Tibial nerve (tissue), 4 donors: ENCODE measurements at regions not wholly inside any gene's neighbourhood (a gene's known extent, or its start where the extent isn't known, plus 50 kb on each side); places are given as distances from the start of the nearest gene placed in this dataset.

Experiments
- DNase-seq, 2 donors: peaks; one replicate each; pipeline ENCODE4 v3.0.0-alpha.2; 2019; ENCODE audit warnings: low spot score in 2 of 2
- H3K27ac ChIP-seq, 4 donors: fragments of 200-600 bp; sonication (generic) in 3 of 4; one replicate each; pipeline ENCODE4 v1.5.1; 2017 to 2019; ENCODE audit warnings: mild to moderate bottlenecking in 1 of 4
- H3K27me3 ChIP-seq, 2 donors: fragments of 200-600 bp; sonication (generic) in 1 of 2; one replicate each; pipeline versions ENCODE4 v1.5.1 to v1.6.0; 2017 to 2019
- H3K36me3 ChIP-seq, 3 donors: fragments of 200-600 bp; sonication (generic); one replicate each; pipeline ENCODE4 v1.5.1; 2018 to 2019
- H3K4me1 ChIP-seq, 4 donors: fragments of 200-600 bp; sonication (generic) in 3 of 4; one replicate each; pipeline ENCODE4 v1.5.1; 2017 to 2019
- H3K4me3 ChIP-seq, 4 donors: fragments of 200-600 bp; sonication (generic) in 3 of 4; one replicate each; pipeline ENCODE4 v1.5.1; 2017 to 2019; ENCODE audit warnings: mild to moderate bottlenecking in 1 of 4, moderate library complexity in 1 of 4
- H3K9me3 ChIP-seq, 4 donors: fragments of 200-600 bp; sonication (generic) in 3 of 4; one replicate each; pipeline ENCODE4 v1.5.1; 2017 to 2019
- EP300 ChIP-seq, 2 donors: sonication (generic); formaldehyde crosslinking; IDR thresholded peaks; one replicate each; pipeline ENCODE4 v1.6.1; 2017; ENCODE audit warnings: antibody characterized with exemption in 2 of 2, mild to moderate bottlenecking in 1 of 2
- POLR2A ChIP-seq, 2 donors: fragments of 450-650 bp; IDR thresholded peaks; one replicate each; pipeline ENCODE4 v1.6.1; 2017; ENCODE audit warnings: antibody characterized with exemption in 2 of 2, mild to moderate bottlenecking in 2 of 2, moderate library complexity in 2 of 2
- WGBS, 2 donors: methylation state at CpG; one replicate each; pipeline ENCODE4 v1.1.5; 2018; 5-methylcytosine and 5-hydroxymethylcytosine counted together
- TF ChIP-seq, protein P1 (sequence below), 5 experiments: fragments of 200-600 bp in 3 of 5; fragments of 450-650 bp in 2 of 5; sonication (generic) in 3 of 5; IDR thresholded peaks; one replicate each; pipeline ENCODE4 v1.5.1; 2016 to 2019; ENCODE audit warnings: antibody characterized with exemption in 5 of 5, mild to moderate bottlenecking in 3 of 5, moderate library complexity in 2 of 5

GRCh38 chr3:190731596-190731995, 130.9 kb downstream of the GMNC start:
- WGBS, 2 donors = 85 to 90% methylated on average over 2 of the region's 2 CpGs
- no peaks in the 10 kb centered on the region for H3K9me3 ChIP-seq

GRCh38 chr3:190728574-190729246, 133.8 kb downstream of the GMNC start:
- WGBS, 2 donors = 75 to 81% methylated on average over 7 of the region's 7 CpGs

More at GRCh38 chr3:190731596-190731995, 130.9 kb downstream of the GMNC start:
- Histone ChIP-seq H3K4me3 (no peak overlapping the region), H3K27me3 (no peaks in the 10 kb centered on the region), H3K36me3 (no peaks in the 10 kb centered on the region), H3K4me1 (no peaks in the 10 kb centered on the region), H3K27ac (no peak overlapping the region)
- no peak for DNase-seq
- no peak for TF ChIP-seq POLR2A (IDR thresholded peaks at IDR 0.05)
- no peak for TF ChIP-seq EP300 (IDR thresholded peaks at IDR 0.05)
- TF ChIP-seq, protein P1, sequence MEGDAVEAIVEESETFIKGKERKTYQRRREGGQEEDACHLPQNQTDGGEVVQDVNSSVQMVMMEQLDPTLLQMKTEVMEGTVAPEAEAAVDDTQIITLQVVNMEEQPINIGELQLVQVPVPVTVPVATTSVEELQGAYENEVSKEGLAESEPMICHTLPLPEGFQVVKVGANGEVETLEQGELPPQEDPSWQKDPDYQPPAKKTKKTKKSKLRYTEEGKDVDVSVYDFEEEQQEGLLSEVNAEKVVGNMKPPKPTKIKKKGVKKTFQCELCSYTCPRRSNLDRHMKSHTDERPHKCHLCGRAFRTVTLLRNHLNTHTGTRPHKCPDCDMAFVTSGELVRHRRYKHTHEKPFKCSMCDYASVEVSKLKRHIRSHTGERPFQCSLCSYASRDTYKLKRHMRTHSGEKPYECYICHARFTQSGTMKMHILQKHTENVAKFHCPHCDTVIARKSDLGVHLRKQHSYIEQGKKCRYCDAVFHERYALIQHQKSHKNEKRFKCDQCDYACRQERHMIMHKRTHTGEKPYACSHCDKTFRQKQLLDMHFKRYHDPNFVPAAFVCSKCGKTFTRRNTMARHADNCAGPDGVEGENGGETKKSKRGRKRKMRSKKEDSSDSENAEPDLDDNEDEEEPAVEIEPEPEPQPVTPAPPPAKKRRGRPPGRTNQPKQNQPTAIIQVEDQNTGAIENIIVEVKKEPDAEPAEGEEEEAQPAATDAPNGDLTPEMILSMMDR (IDR thresholded peaks at IDR 0.05) = no peak

GRCh38 chr3:190722181-190722905, 140.2 kb downstream of the GMNC start:
- H3K9me3 ChIP-seq = no peaks in the 10 kb centered on the region
- H3K4me3 ChIP-seq = no peak overlapping the region
- no peaks in the 10 kb centered on the region for H3K27me3 ChIP-seq
- no peak for DNase-seq
- H3K4me1 ChIP-seq = no peaks in the 10 kb centered on the region
- TF ChIP-seq, protein P1 (IDR thresholded peaks at IDR 0.05) = no peak
- TF ChIP-seq EP300 (IDR thresholded peaks at IDR 0.05) (no peak), POLR2A (IDR thresholded peaks at IDR 0.05) (no peak)
- no peak overlapping the region for H3K27ac ChIP-seq
- WGBS, 2 donors = 76 to 81% methylated on average over 4 of the region's 4 CpGs
- H3K36me3 ChIP-seq = no peaks in the 10 kb centered on the region

More at GRCh38 chr3:190728574-190729246, 133.8 kb downstream of the GMNC start:
- Histone ChIP-seq H3K27ac (no peak overlapping the region), H3K4me1 (no peaks in the 10 kb centered on the region), H3K27me3 (no peaks in the 10 kb centered on the region), H3K9me3 (no peaks in the 10 kb centered on the region), H3K36me3 (no peaks in the 10 kb centered on the region), H3K4me3 (no peak overlapping the region)
- no peak for DNase-seq
- TF ChIP-seq, protein P1 (IDR thresholded peaks at IDR 0.05) = no peak
- TF ChIP-seq POLR2A (IDR thresholded peaks at IDR 0.05) (no peak), EP300 (IDR thresholded peaks at IDR 0.05) (no peak)

- no peaks in the 10 kb centered on the region for H3K4me1 ChIP-seq
- no peak for DNase-seq
- no peak for TF ChIP-seq POLR2A (IDR thresholded peaks at IDR 0.05)
- TF ChIP-seq, protein P1 (IDR thresholded peaks at IDR 0.05) = no peak
- TF ChIP-seq EP300 (IDR thresholded peaks at IDR 0.05) = no peak
- H3K27ac ChIP-seq = no peak overlapping the region
- H3K4me3 ChIP-seq = no peak overlapping the region
- H3K27me3 ChIP-seq = no peaks in the 10 kb centered on the region
- H3K9me3 ChIP-seq = no peaks in the 10 kb centered on the region
- no peaks in the 10 kb centered on the region for H3K36me3 ChIP-seq
- 95 to 98% methylated on average over 5 of the region's 5 CpGs for WGBS, 2 donors
Observed at GRCh38 chr3:190721330-190721729, 141.2 kb downstream of the GMNC start.

DNA sequence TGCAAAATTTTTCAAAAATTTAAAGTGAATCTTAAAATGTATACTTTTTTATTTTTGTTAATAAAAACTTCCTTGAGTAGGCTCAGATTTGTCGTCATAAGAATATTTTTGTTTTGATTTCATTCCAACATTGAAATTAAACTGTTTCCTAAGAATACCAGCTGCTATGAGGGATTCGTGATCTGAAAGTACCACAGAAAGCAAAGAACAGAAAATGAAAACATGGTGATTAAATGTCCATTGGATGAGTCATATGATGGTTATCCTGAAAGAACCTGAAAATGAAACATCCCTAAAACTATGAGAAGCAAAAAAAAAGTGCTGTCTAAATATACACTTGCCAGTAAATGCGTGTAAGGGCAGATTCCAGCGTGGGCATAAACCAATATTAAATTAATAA, 143.8 kb downstream of the GMNC start:
- Histone ChIP-seq H3K36me3 (no peaks in the 10 kb centered on the region), H3K4me1 (no peaks in the 10 kb centered on the region), H3K4me3 (peak overlapping the region in 1 of 4 donors; percentile 26), H3K9me3 (no peaks in the 10 kb centered on the region), H3K27ac (no peak overlapping the region), H3K27me3 (no peaks in the 10 kb centered on the region)
- 41 to 50% methylated on average over 4 of the region's 4 CpGs for WGBS, 2 donors
- TF ChIP-seq POLR2A (IDR thresholded peaks at IDR 0.05) (no peak), EP300 (IDR thresholded peaks at IDR 0.05) (no peak)
- TF ChIP-seq, protein P1 (IDR thresholded peaks at IDR 0.05) = no peak
- no peak for DNase-seq
